MM.1S (cell line): ENCODE measurements at regions not wholly inside any gene's neighbourhood (a gene's known extent, or its start where the extent isn't known, plus 50 kb on each side); places are given as distances from the start of the nearest gene placed in this dataset.

Experiments
- DNase-seq: peaks from one replicate; pipeline ENCODE4 v3.0.0-alpha.2; 2015
- H2AFZ ChIP-seq: fragments of 300-600 bp; sonication (generic); 2 replicates; pipeline ENCODE4 v1.6.0; 2016; ENCODE audit warnings: antibody characterized with exemption, low read length
- H3F3A ChIP-seq: fragments of 300-600 bp; sonication (generic); 2 replicates; pipeline ENCODE4 v1.6.1; 2016; ENCODE audit warnings: mild to moderate bottlenecking, antibody characterized with exemption, low read length, moderate library complexity, mixed read lengths; ENCODE audit not compliant: insufficient read depth
- H3K27ac ChIP-seq: fragments of 300-600 bp; sonication (generic); 2 replicates; pipeline ENCODE4 v1.5.1; 2016; ENCODE audit warnings: mild to moderate bottlenecking, low read length
- H3K27me3 ChIP-seq: fragments of 300-600 bp; sonication (generic); replicated peaks from 2 replicates; pipeline ENCODE4 v1.6.0; 2016; ENCODE audit warnings: low read length; ENCODE audit not compliant: insufficient read depth
- H3K36me3 ChIP-seq: fragments of 300-600 bp; sonication (generic); replicated peaks from 2 replicates; pipeline ENCODE4 v1.6.1; 2016; ENCODE audit warnings: mild to moderate bottlenecking, low read length, mixed read lengths; ENCODE audit not compliant: insufficient read depth
- H3K4me1 ChIP-seq: fragments of 300-600 bp; sonication (generic); 2 replicates; pipeline ENCODE4 v1.6.1; 2016; ENCODE audit warnings: low read length, mixed read lengths
- H3K4me2 ChIP-seq: fragments of 300-600 bp; sonication (generic); 2 replicates; pipeline ENCODE4 v1.6.0; 2016; ENCODE audit warnings: low read depth, low read length
- H3K4me3 ChIP-seq: fragments of 300-600 bp; sonication (generic); 2 replicates; pipeline ENCODE4 v1.5.1; 2016; ENCODE audit warnings: low read length, mixed read lengths
- H3K79me2 ChIP-seq: fragments of 300-600 bp; sonication (generic); 2 replicates; pipeline ENCODE4 v1.6.1; 2016; ENCODE audit warnings: mixed run types, low read length, mixed read lengths
- H3K9ac ChIP-seq: fragments of 300-600 bp; sonication (generic); 2 replicates; pipeline ENCODE4 v1.6.1; 2016; ENCODE audit warnings: low read length, mixed read lengths
- H3K9me2 ChIP-seq: fragments of 300-600 bp; sonication (generic); replicated peaks from 2 replicates; pipeline ENCODE4 v1.6.1; 2016; ENCODE audit warnings: mild to moderate bottlenecking, low read length, mixed read lengths; ENCODE audit not compliant: insufficient read depth
- H3K9me3 ChIP-seq: fragments of 300-600 bp; sonication (generic); replicated peaks from 2 replicates; pipeline ENCODE4 v1.6.1; 2016; ENCODE audit warnings: mild to moderate bottlenecking, low read length, mixed read lengths; ENCODE audit not compliant: insufficient read depth
- H4K20me1 ChIP-seq: fragments of 300-600 bp; sonication (generic); 2 replicates; pipeline ENCODE4 v1.6.1; 2016; ENCODE audit warnings: mild to moderate bottlenecking, low read length, moderate library complexity, mixed read lengths; ENCODE audit not compliant: insufficient read depth
- EZH2 ChIP-seq: fragments of 300-600 bp; sonication (generic); optimal IDR thresholded peaks from 2 replicates; pipeline ENCODE3; 2017; ENCODE audit warnings: low read depth, mild to moderate bottlenecking, antibody characterized with exemption, low read length, mixed read lengths
- EZH2phosphoT487 ChIP-seq: fragments of 300-600 bp; sonication (generic); IDR thresholded peaks from 2 replicates; pipeline ENCODE4 v1.6.1; 2018; ENCODE audit warnings: antibody characterized with exemption, low read length
- TF ChIP-seq, protein P1 (sequence below): fragments of 300-600 bp; sonication (generic); IDR thresholded peaks from 2 replicates; pipeline ENCODE4 v1.5.1; 2016; ENCODE audit warnings: antibody characterized with exemption, low read length, mixed read lengths

- no peaks in the 10 kb centered on the region for H4K20me1 ChIP-seq
These were observed 385.7 kb upstream of the RGMA start for GRCh38 chr15:93474728-93475127.

GRCh38 chr15:93469994-93470393 is 381.0 kb upstream of the RGMA start:
- H3K79me2 ChIP-seq = no peaks in the 10 kb centered on the region
- H3K4me1 ChIP-seq = no peaks in the 10 kb centered on the region
- H3K4me3 ChIP-seq = no peak overlapping the region
- H3K27me3 ChIP-seq = no peaks in the 10 kb centered on the region
- H3K9me3 ChIP-seq = no peaks in the 10 kb centered on the region
- H2AFZ ChIP-seq = no peak overlapping the region
- no peaks in the 10 kb centered on the region for H3K9me2 ChIP-seq
- H3K27ac ChIP-seq = no peak overlapping the region
- no peak overlapping the region for H3K4me2 ChIP-seq
- no peaks in the 10 kb centered on the region for H3K36me3 ChIP-seq
- no peak for DNase-seq
- TF ChIP-seq, protein P1, sequence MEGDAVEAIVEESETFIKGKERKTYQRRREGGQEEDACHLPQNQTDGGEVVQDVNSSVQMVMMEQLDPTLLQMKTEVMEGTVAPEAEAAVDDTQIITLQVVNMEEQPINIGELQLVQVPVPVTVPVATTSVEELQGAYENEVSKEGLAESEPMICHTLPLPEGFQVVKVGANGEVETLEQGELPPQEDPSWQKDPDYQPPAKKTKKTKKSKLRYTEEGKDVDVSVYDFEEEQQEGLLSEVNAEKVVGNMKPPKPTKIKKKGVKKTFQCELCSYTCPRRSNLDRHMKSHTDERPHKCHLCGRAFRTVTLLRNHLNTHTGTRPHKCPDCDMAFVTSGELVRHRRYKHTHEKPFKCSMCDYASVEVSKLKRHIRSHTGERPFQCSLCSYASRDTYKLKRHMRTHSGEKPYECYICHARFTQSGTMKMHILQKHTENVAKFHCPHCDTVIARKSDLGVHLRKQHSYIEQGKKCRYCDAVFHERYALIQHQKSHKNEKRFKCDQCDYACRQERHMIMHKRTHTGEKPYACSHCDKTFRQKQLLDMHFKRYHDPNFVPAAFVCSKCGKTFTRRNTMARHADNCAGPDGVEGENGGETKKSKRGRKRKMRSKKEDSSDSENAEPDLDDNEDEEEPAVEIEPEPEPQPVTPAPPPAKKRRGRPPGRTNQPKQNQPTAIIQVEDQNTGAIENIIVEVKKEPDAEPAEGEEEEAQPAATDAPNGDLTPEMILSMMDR = no peak
- TF ChIP-seq EZH2phosphoT487 = no peak
- no peak for TF ChIP-seq EZH2
- no peak overlapping the region for H3K9ac ChIP-seq
- no peaks in the 10 kb centered on the region for H4K20me1 ChIP-seq
- no peaks in the 10 kb centered on the region for H3F3A ChIP-seq

More at GRCh38 chr15:93474728-93475127, 385.7 kb upstream of the RGMA start:
- TF ChIP-seq EZH2 = no peak
- TF ChIP-seq EZH2phosphoT487 = no peak
- TF ChIP-seq, protein P1 = no peak
- Histone ChIP-seq H3K9ac (no peak overlapping the region), H3K79me2 (no peaks in the 10 kb centered on the region), H3K4me1 (no peaks in the 10 kb centered on the region), H2AFZ (no peak overlapping the region), H3K36me3 (no peaks in the 10 kb centered on the region), H3K4me3 (no peak overlapping the region), H3K4me2 (no peak overlapping the region), H3K9me2 (no peaks in the 10 kb centered on the region), H3F3A (no peaks in the 10 kb centered on the region), H3K27me3 (no peaks in the 10 kb centered on the region), H3K27ac (no peak overlapping the region), H3K9me3 (no peaks in the 10 kb centered on the region)
- DNase-seq = no peak

DNA sequence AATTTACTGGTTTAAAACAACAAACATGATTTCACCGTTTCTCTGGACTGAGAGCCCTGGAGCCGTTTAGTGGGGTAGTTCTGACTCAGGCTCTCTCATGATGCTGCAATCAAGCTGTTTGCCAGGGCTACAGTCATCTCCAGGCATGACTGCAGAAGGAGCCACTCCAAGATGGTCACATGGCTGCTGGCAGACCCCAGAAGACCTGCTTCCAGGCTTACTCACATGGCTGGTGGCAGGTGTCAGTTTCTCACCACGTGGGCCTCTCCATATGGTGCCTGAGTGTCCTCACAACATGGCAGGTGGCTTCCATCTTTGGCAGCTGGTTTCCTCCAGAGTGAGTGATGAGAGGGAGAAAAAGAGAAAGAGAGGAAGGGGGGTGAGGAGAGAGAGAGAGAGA is 378.3 kb upstream of the RGMA start:
- no peak for DNase-seq
- Histone ChIP-seq H3K4me3 (no peak overlapping the region), H3K9ac (no peak overlapping the region), H3F3A (no peaks in the 10 kb centered on the region), H3K4me1 (no peaks in the 10 kb centered on the region), H3K9me3 (no peaks in the 10 kb centered on the region), H3K4me2 (no peak overlapping the region), H3K36me3 (no peaks in the 10 kb centered on the region), H3K27ac (no peak overlapping the region), H2AFZ (no peak overlapping the region), H4K20me1 (no peaks in the 10 kb centered on the region), H3K9me2 (no peaks in the 10 kb centered on the region), H3K27me3 (no peaks in the 10 kb centered on the region), H3K79me2 (no peaks in the 10 kb centered on the region)
- TF ChIP-seq EZH2phosphoT487 (no peak), EZH2 (no peak)
- TF ChIP-seq, protein P1 = no peak
